T-helper 2 cell treated with Interferon-gamma antibody and Interleukin-4, amounts not matched to agents 100 ng/mL and 5 ng/mL, for 36 hours (primary cell): ENCODE measurements at regions not wholly inside any gene's neighbourhood (a gene's known extent, or its start where the extent isn't known, plus 50 kb on each side); places are given as distances from the start of the nearest gene placed in this dataset.

ENCODE experiments used
- intact Hi-C: fragments of 100-400 bp; cut with micrococcal nuclease; formaldehyde crosslinking; loops from one replicate; pipeline ENCODE4 v1.15.1; 2023

- intact Hi-C loops: no loop called here
Measured at GRCh38 chr3:68059628-68060152, 405.3 kb upstream of the SUCLG2 start.

DNA sequence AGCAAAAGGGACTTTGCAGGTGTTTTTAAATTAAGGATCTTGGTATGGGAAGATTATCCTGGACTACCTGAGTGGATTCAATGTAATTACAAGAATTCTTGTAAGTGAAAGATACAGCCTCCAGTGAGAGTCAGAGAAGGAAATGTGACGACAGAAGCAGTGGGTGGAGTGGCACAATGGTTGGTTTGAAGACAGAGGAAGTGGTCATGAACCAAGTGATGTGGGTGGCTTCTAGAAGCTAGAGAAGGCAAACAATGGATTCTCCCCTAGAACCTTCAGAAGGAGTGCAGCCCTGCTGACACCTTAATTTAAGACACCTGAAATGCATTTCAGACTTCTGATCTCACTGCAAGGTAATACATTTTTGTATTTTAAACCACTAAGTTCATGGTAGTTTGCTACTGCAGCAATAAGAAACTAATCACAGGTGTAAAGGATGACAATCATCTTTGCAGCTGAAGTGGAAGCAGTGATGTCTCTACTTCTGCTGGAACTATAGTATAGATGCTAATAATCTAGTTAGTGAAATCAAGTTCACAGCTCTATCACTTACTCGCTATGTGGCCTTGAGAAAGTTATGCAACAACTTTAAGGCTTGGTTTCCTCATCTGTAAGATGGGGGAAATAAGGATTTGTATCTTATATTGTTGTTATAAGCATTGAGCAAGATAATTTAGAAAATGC is 403.4 kb upstream of the SUCLG2 start:
- intact Hi-C loops: loop anchor here (1.0 kb wide), 1 partner anchor 31 kb away; no protein-coding TSS in a partner anchor

DNA sequence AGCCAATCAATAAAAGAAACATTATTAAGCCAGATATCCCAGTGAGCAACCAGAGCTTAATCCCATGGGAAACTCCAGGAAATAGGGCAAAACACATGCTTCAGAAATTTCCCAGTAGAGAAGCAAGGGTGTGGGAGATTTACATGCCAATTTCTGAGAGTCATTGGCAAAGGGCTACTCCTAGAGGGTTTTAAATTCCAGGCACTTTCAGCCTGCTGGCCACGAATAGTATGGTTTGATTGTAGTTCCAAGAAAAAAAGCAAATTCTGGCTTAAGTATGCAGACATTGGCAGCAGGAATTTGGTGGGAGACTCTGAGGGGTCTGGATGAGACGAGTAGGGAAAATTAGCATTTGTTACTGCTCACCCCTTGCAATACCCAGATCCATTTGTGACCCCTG is 402.1 kb upstream of the SUCLG2 start:
- intact Hi-C loops: no loop called here

DNA sequence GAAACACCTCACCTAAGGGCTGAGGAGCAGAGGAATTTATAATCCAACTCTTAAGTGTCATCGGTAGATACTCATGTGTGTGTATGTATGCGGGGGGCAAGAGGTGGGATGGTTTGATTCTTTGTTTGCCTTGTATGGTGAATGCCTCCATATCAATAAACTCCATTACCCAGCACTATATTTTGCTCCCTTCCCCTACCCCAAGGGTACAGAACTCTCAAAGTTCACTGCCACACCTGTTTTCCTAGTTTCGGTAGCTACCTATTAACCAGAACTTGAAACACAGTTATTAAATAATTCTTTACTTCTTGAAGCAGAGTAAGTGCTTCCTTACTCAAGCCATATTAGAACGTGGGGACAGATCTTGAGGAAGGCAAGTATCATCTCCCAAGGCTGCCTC is 400.8 kb upstream of the SUCLG2 start:
- intact Hi-C loops: no loop called here

DNA sequence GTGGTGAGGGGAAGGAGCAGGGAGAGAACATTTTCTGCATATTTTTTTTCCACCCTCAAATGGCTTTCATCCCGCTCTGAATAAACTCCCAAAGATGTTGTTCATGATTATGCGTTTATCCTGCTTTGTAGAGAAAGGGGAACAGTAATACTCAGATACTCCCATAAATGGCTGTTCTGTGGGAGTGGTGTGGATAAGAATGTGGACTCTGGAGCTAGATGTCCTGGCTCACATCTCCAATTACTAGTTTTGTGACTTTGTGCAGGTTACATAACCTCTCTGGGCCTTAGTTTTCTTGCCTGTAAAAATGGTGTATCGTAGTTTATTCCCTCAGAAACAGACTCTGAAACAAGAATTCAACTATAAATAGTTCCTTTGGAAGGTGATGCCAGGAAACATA is 395.4 kb upstream of the SUCLG2 start:
- intact Hi-C loops: no loop called here

GRCh38 chr3:68045976-68046375 is 391.6 kb upstream of the SUCLG2 start:
- intact Hi-C loops: no loop called here

DNA sequence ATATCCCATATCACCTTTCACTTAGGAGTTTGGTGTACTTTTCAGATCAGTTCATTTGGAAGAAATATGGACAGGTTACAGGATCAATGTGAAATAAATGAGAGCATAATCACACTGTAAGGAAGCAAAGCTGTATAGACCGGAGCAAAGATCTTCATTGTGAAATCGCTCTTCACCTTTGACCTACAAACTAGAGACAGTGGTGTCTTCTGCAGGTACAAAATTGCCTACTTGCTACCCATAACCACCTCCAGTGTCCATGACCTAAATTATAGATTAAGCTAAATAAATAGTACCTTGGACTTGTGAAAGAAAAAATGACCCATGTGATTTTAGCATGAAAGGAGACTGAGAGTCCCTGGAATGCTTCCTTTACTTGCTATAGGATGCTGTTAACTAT is 379.5 kb upstream of the SUCLG2 start:
- intact Hi-C loops: no loop called here

GRCh38 chr3:68032209-68032608 is 377.8 kb upstream of the SUCLG2 start:
- intact Hi-C loops: no loop called here

- intact Hi-C loops: no loop called here
Measured at GRCh38 chr3:68025189-68025588, 370.8 kb upstream of the SUCLG2 start.

DNA sequence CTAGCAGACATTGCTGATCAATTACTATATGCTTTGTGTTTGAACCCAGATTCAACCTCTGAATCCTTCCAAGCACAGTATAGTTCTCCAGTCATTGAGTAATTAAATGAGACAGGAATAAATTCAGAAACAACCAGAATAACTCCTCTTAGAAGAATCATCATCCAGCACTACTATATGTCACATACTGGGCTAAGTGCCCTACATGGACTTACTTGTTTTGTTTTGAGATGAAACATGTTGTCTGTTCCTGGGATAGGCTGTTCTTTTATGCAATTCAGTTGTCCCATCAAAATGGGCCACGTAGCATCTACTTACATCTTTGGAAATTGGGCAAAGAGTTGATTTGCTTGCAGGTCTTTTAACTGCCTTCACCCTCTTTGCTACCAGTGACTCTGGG is 365.5 kb upstream of the SUCLG2 start:
- intact Hi-C loops: no loop called here

- intact Hi-C loops: no loop called here
Measured at GRCh38 chr3:68018275-68018674, 363.9 kb upstream of the SUCLG2 start.

DNA sequence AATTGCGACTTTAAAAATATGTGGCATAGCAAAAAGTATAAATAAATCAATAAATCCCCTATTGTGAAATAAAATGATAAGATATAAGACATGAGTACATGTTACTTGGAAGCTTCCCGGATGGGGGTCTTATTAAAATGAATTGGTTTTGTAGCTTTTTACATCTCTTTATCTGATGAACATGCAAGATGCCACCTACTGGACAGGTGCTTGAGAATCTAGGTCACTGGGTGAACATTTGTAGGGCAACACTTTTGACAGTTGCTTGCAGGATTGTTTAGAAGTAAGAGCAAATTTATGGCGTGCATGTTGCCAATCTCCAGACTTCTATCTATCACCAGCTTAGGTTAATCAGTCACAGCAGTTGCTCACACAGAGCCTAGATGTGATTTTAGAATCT is 362.7 kb upstream of the SUCLG2 start:
- intact Hi-C loops: no loop called here

DNA sequence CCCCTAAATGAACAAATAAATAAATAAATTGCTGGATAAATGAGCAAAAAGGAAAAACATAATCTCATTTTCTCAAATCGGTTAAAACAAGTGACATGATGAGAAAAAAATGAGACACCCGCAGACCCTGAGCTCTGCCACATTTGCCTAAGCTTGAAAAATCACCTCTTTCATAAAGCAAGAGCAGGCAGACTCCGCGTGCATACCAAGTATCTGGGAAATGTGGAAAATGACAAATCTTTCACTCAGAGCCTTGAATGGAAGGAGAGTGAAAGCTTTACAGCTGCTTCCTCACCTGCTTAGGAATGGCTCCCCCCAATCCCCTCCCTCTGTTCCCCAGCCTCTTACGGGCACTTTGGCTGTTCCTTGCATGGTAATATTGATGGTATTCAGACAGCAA is 355.5 kb upstream of the SUCLG2 start:
- intact Hi-C loops: no loop called here

DNA sequence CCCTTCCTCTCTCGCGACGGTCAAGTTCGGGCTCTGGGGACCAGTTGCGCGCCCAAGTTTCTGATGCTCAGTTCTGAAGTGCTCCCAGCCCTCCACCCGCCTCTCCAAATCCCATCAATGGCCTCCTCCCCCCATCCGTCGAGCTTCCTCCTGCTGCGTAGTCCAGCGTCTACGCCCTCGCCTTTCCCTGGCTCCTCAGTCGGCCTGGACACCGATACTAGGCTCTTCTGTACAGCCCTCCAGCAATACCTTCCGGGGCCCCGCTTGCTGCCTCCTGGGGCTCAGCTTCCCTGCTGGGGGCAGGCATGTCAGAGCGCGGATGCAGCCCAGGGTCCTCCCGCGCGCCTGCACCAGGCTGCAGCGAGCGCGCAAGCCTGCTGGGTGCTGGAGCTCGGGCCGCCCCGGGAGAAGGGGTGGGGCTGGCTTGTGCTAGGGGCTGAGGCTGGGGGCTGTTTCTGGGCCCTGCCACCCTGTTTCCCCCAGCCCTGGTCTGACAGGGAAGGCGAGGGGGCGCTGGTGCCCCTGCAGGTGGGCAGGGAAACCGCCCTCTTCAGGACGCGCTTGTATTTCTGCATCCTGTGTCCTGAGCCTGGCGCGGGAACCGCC is 353.3 kb upstream of the SUCLG2 start:
- intact Hi-C loops: no loop called here

- intact Hi-C loops: no loop called here
Measured at GRCh38 chr3:68006646-68007045, 352.2 kb upstream of the SUCLG2 start.

DNA sequence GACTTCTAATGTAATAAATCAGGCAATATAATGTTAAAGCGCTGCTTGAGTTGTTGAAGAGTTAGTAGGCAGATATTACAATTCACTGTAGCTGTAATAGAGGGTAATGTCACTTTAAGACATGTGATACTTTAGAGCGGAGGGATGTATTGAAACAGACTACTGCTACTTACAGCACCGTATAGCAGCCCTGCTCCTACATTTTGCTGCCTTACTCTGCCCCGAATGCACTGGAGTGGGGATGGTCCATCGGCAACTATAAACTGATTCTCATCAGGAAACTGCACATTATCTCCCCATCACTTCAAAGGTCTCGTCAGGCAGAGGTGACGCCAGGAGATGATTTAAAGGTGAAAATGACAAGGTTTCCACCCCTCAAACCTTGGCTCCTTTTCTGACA is 349.7 kb upstream of the SUCLG2 start:
- intact Hi-C loops: no loop called here

GRCh38 chr3:67998281-67998680 is 343.9 kb upstream of the SUCLG2 start:
- intact Hi-C loops: no loop called here

- intact Hi-C loops: no loop called here
Measured at GRCh38 chr3:67995206-67995605, 340.8 kb upstream of the SUCLG2 start.

- intact Hi-C loops: no loop called here
Measured at GRCh38 chr3:67986706-67987105, 332.3 kb upstream of the SUCLG2 start.

DNA sequence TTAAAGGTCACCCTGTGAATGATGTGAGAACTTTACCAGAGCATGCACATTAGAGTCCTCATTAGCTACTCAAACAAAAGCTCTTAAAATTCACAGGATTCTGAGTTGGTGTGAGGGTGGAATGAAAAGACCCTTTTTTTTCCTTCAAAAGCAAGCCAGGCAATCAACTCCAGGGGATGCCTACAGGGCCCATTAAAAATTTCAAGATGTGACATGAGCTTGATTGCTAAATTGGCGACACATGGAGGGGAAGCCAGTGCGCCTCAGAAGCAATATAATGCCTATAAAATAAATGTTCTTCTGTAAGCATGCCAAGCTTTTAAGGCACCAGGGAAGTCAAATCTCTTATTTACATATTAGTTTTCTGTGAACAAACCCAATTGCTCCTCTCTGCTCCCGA is 328.8 kb upstream of the SUCLG2 start:
- intact Hi-C loops: no loop called here

- intact Hi-C loops: no loop called here
Measured at GRCh38 chr3:67981077-67981476, 326.7 kb upstream of the SUCLG2 start.

- intact Hi-C loops: no loop called here
Measured at GRCh38 chr3:67979342-67979741, 324.9 kb upstream of the SUCLG2 start.

DNA sequence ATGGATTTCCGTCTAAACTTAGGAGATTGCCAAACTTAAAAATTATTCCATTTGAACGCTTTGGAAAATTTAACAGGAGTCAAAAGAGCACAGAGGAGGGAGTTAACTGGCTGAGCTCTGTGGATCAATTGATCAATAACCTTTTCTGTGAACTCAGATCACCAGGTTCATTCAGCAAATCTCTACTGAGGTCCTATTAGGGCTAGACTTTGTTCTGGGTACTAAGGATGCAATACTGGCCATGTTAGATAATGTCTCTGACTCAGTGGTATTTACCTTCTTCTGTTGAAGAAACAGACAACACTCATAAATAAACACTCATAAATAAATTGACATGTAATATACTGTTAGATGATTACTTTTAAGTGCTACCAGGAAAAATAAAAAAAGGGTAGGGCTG is 323.4 kb upstream of the SUCLG2 start:
- intact Hi-C loops: no loop called here
